MG63 (cell line): ENCODE measurements at regions not wholly inside any gene's neighbourhood (a gene's known extent, or its start where the extent isn't known, plus 50 kb on each side); places are given as distances from the start of the nearest gene placed in this dataset.

Experiments
- DNase-seq: peaks from one replicate; pipeline ENCODE4 v3.0.0-alpha.2; 2020
- H3K27me3 ChIP-seq: fragments of 250-450 bp; sonication (Bioruptor Pico); 2 replicates; pipeline ENCODE4 v1.5.1; 2020; ENCODE audit warnings: mild to moderate bottlenecking, moderate library complexity
- H3K36me3 ChIP-seq: fragments of 250-450 bp; sonication (Bioruptor Pico); 2 replicates; pipeline ENCODE4 v1.5.1; 2020; ENCODE audit warnings: mild to moderate bottlenecking, moderate library complexity
- H3K4me3 ChIP-seq: fragments of 250-450 bp; sonication (Bioruptor Pico); 2 replicates; pipeline ENCODE4 v1.5.1; 2020; ENCODE audit warnings: mild to moderate bottlenecking, moderate library complexity
- H3K9me3 ChIP-seq: fragments of 250-450 bp; sonication (Bioruptor Pico); 2 replicates; pipeline ENCODE4 v1.5.1; 2020; ENCODE audit warnings: mild to moderate bottlenecking, moderate library complexity

DNA sequence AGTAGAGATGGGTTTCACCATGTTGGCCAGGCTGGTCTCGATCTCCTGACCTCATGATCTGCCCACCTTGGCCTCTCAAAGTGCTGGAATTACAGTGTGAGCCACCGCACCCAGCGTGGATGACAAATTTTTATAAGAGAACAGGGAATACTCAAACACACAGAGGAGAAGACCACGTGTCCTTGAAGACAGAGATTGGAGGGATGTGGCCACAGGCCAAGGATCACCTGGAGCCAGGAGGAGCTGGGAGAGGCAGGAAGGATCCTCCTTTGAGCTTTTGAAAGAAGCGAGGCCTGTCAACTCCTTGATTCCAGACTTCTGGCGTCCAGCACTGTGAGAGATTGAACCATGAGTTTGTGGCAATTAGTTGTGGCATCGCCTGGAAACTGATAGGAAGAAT, 1049.5 kb downstream of the TBC1D22A start:
- Histone ChIP-seq H3K4me3 (no peak overlapping the region), H3K27me3 (no peaks in the 10 kb centered on the region), H3K36me3 (no peaks in the 10 kb centered on the region), H3K9me3 (no peaks in the 10 kb centered on the region)
- no peak for DNase-seq

DNA sequence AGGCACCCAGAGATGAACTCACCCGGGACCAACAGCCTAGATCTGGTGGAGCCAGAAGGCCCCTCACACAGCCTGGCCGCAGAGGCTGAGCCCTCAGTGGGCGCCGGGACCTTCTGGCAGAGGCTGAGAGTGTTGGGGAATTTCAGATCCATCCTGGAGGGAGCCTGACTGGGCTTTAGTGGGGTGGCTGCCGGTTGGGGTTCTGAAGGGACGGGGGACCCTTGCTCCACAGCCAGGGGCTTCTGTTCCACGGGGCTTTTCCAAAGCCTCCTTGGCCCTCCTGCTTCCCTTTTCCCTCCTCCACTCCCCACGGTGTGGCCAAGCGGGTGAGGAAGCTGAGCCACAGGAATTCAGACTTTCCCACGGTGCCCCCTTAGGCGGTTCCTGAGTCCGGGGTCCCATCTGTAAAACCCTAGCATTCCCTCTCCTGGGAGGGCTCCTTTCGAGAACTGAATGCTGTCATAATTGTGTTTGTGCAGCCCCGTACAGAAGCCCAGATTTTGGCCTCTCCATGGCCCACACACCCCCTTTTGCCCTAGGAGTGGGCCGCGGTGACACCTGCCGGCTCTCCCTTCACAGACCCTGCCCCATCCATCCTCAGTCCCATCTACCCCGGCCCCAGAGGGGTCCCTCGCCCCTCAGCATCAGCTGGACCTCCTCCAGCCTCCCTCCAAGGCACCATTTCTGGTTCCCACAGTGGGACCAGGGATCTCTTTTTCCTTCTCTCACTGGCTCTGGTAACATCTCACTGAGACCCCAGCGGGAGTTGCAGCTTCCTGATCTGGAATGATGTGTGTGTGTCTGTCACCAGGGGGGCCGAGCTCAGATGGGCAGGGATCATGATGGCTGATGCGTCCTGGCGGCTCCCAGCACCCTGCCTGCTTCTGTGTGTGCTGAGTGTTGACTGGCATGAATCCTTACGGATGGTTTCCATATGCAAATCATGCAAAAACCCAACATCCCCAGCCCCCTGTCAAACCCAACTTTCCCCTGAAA, 1048.4 kb downstream of the TBC1D22A start:
- no peak overlapping the region for H3K4me3 ChIP-seq
- H3K27me3 ChIP-seq = no peaks in the 10 kb centered on the region
- H3K9me3 ChIP-seq = no peaks in the 10 kb centered on the region
- DNase-seq = no peak
- no peaks in the 10 kb centered on the region for H3K36me3 ChIP-seq

DNA sequence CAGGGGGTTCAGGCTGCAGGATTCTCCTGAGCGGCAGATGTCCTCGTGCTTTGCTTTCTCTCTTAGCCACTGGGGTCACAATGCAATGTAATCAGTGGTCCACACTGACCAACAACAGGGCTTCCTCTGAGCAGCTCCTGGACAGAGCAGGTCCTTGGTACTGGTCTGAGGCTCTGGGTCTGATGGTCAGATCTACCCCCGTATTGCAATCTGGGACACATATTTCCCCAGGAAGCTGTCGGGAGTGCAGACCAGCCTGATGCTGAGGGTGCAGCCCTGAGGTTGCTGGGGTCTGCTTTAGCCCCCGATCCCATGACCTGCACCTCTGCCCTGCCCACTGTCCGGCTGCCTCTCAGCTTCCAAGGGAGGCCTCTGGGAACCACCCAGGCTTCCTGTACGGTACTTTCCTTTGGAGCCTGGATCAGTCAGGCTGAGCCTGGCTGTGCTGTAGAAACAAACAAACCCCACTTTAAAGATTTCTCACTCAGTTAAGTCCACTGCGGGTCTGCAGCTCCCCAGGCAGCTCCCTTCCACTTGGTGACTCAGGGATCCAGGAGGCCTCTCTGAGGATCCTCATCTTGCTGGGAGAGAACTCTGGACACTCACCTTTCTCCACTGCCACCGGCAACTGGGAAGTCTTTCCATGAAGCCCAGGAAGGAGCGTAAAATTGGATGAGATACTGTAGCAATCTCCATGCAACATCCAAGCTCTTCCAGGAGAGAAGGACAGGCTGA, 1046.6 kb downstream of the TBC1D22A start:
- Histone ChIP-seq H3K27me3 (no peaks in the 10 kb centered on the region), H3K4me3 (no peak overlapping the region), H3K36me3 (no peaks in the 10 kb centered on the region), H3K9me3 (no peaks in the 10 kb centered on the region)
- no peak for DNase-seq

GRCh38 chr22:47808236-47808635, 1045.8 kb downstream of the TBC1D22A start:
- H3K9me3 ChIP-seq = no peaks in the 10 kb centered on the region

DNA sequence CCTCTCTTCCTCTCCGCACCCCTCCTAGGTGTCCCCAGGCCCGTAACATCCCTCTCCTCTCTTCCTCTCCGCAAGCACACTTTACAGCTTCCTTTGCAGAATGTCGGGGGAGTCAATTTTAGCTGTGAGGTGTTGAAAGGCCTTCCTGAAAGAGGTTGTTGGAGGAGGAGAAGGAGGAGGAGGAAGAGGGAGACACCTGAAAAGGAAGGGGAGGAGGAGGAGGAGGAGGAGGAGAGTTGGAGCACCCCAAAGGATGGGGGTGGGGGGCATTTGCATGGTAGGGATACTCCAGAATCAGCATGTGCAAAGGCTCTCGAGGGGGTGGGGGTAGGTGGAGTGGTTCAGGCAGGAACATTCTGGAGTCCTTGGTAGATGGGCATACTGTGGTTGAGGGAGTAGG, 1045.1 kb downstream of the TBC1D22A start:
- H3K4me3 ChIP-seq = no peak overlapping the region
- H3K36me3 ChIP-seq = no peaks in the 10 kb centered on the region
- H3K27me3 ChIP-seq = no peaks in the 10 kb centered on the region
- DNase-seq = no peak
- H3K9me3 ChIP-seq = no peaks in the 10 kb centered on the region

More at GRCh38 chr22:47808236-47808635, 1045.8 kb downstream of the TBC1D22A start:
- no peaks in the 10 kb centered on the region for H3K27me3 ChIP-seq
- H3K36me3 ChIP-seq = no peaks in the 10 kb centered on the region
- no peak for DNase-seq
- H3K4me3 ChIP-seq = no peak overlapping the region

- DNase-seq = no peak
- no peaks in the 10 kb centered on the region for H3K9me3 ChIP-seq
These were observed 1044.4 kb downstream of the TBC1D22A start for GRCh38 chr22:47806894-47807293.

GRCh38 chr22:47805394-47805935, 1043.0 kb downstream of the TBC1D22A start:
- no peak for DNase-seq
- H3K9me3 ChIP-seq = no peaks in the 10 kb centered on the region

More at GRCh38 chr22:47806894-47807293, 1044.4 kb downstream of the TBC1D22A start:
- H3K4me3 ChIP-seq = no peak overlapping the region
- H3K27me3 ChIP-seq = no peaks in the 10 kb centered on the region
- H3K36me3 ChIP-seq = no peaks in the 10 kb centered on the region

GRCh38 chr22:47804281-47804680, 1041.8 kb downstream of the TBC1D22A start:
- Histone ChIP-seq H3K9me3 (no peaks in the 10 kb centered on the region), H3K4me3 (no peak overlapping the region), H3K36me3 (no peaks in the 10 kb centered on the region), H3K27me3 (no peaks in the 10 kb centered on the region)
- no peak for DNase-seq

More at GRCh38 chr22:47805394-47805935, 1043.0 kb downstream of the TBC1D22A start:
- no peak overlapping the region for H3K4me3 ChIP-seq
- H3K27me3 ChIP-seq = no peaks in the 10 kb centered on the region
- no peaks in the 10 kb centered on the region for H3K36me3 ChIP-seq

- no peak for DNase-seq
These were observed 1040.0 kb downstream of the TBC1D22A start for GRCh38 chr22:47802421-47802820.

DNA sequence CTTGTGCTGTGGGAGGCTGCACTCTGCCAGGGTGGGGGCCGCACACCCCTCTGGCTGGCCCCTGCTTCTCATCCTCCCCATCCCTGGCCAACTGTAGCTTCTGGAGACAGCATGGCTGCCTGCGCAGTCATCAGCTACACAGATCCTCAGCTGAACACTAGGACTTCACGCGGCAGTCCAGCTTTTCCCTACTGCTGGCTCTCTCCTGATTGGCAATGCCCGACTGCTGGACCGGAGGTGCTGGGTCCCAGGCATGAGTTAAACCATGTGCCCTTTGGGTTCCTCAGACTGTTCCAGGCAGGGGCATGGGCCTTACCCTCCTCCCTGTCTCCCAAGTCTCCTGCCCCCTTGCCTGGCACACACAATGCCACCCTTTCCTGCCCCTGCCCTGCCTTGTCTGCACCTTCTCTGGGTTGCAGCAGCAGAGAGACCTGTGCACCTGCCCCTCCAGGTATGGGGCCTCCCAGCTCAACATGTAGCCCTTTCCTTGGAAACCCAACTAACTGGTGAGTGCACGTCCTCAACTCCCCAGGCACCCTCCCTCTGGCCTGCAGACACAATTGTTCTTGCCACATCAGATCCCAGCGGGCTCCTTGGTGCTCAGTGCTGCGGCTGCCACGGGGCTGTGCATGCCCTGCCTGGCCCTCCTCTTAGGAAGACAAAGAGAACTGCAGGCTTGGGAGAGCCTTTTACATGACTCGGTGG, 1039.2 kb downstream of the TBC1D22A start:
- H3K4me3 ChIP-seq = no peak overlapping the region
- no peak for DNase-seq
- H3K36me3 ChIP-seq = peaks cover 3% of the 10 kb centered on the region
- no peaks in the 10 kb centered on the region for H3K9me3 ChIP-seq
- no peaks in the 10 kb centered on the region for H3K27me3 ChIP-seq

More at GRCh38 chr22:47802421-47802820, 1040.0 kb downstream of the TBC1D22A start:
- Histone ChIP-seq H3K27me3 (no peaks in the 10 kb centered on the region), H3K4me3 (no peak overlapping the region), H3K9me3 (no peaks in the 10 kb centered on the region), H3K36me3 (peaks cover 3% of the 10 kb centered on the region)

DNA sequence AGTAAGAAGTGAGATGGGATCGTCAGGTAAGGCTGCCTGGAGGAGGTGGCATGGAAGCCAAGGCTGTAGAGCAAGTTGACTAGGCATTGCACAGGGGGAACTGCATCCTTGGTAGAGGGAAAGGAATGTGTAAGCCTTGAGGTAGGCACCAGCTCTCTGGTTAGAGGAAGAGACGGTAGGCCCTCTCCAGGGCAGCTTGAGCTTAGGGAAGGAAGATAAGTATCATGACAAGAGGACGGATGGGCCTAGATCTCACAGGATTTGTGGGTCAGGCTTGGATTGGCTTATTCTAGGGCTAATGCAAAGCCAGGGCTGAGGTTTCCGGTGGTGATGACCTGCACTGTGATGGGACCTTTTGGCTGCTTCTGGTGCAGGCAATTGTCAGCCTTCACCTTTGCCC, 1035.8 kb downstream of the TBC1D22A start:
- no peak for DNase-seq
- Histone ChIP-seq H3K9me3 (no peaks in the 10 kb centered on the region), H3K27me3 (no peaks in the 10 kb centered on the region), H3K4me3 (no peak overlapping the region), H3K36me3 (peaks cover 3% of the 10 kb centered on the region)

DNA sequence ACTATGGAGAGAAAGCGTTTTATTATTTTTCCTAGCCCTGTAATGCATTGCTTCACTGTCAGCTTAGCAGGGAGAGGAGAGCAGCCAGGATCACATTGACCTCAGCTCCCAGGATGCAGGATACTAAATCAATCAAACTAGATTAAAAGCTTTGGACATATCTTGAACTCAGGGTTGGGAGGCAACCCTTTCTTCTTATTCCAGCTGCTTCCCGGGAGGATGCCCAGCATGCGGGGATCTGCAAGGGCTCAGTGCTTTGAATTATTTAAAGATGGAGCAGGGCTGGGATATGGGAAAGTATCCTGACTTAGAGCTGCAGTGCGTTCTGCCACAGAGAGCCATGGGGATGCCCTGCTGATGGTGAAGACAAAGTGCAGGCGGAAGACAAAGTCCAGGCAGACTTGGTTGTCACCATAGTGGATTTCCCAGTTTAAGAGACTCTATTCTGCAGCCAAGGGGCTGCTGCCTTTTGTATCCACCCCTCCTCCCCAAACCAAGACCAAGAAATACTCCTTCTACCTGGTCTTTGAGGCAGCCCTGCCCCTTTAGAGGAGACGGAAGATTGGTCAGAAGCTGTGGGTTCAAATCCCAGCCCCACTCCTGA, 1035.0 kb downstream of the TBC1D22A start:
- Histone ChIP-seq H3K9me3 (no peaks in the 10 kb centered on the region), H3K27me3 (no peaks in the 10 kb centered on the region), H3K4me3 (no peak overlapping the region), H3K36me3 (peaks cover 3% of the 10 kb centered on the region)
- DNase-seq = no peak

GRCh38 chr22:47796128-47796908, 1033.9 kb downstream of the TBC1D22A start:
- Histone ChIP-seq H3K27me3 (no peaks in the 10 kb centered on the region), H3K36me3 (peaks cover 3% of the 10 kb centered on the region), H3K4me3 (no peak overlapping the region), H3K9me3 (no peaks in the 10 kb centered on the region)
- DNase-seq = no peak

GRCh38 chr22:47795477-47796127, 1033.2 kb downstream of the TBC1D22A start:
- no peak for DNase-seq
- Histone ChIP-seq H3K36me3 (peaks cover 3% of the 10 kb centered on the region), H3K9me3 (no peaks in the 10 kb centered on the region), H3K27me3 (no peaks in the 10 kb centered on the region), H3K4me3 (no peak overlapping the region)

- Histone ChIP-seq H3K9me3 (no peaks in the 10 kb centered on the region), H3K4me3 (no peak overlapping the region), H3K36me3 (peaks cover 3% of the 10 kb centered on the region), H3K27me3 (no peaks in the 10 kb centered on the region)
- no peak for DNase-seq
These were observed 1032.4 kb downstream of the TBC1D22A start for GRCh38 chr22:47794851-47795250.
